NB4 (cell line): ENCODE measurements at regions not wholly inside any gene's neighbourhood (a gene's known extent, or its start where the extent isn't known, plus 50 kb on each side); places are given as distances from the start of the nearest gene placed in this dataset.
A peak's percentile ranks its signal among the peaks of the same experiment; 100 is the strongest.

Experiments used
- DNase-seq: peaks from one replicate; pipeline ENCODE4 v3.0.0; 2010; ENCODE audit warnings: low read depth
- H3K4me3 ChIP-seq: one replicate; pipeline ENCODE4 v1.5.1; 2011; ENCODE audit warnings: mild to moderate bottlenecking, low read depth, low read length, moderate library complexity
- CTCF ChIP-seq: IDR thresholded peaks from one replicate; pipeline ENCODE4 v1.5.1; 2012; ENCODE audit warnings: low read depth, low read length
- MAX ChIP-seq: IDR thresholded peaks from 2 replicates; pipeline ENCODE4 v1.6.1; 2011; ENCODE audit warnings: low read depth, low read length
- MYC ChIP-seq: IDR thresholded peaks from 2 replicates; pipeline ENCODE4 v1.6.1; 2011; ENCODE audit warnings: low read depth, low read length
- POLR2A ChIP-seq: IDR thresholded peaks from 2 replicates; pipeline ENCODE4 v1.6.1; 2011; ENCODE audit warnings: mild to moderate bottlenecking; ENCODE audit not compliant: insufficient read length; ENCODE audit errors: extremely low read depth

GRCh38 chr6:10073341-10073740, 341.5 kb downstream of the TFAP2A start:
- TF ChIP-seq MAX (no peak), POLR2A (no peak), MYC (no peak), CTCF (no peak)
- peak; percentile 75 for DNase-seq
- no peak overlapping the region for H3K4me3 ChIP-seq

DNA sequence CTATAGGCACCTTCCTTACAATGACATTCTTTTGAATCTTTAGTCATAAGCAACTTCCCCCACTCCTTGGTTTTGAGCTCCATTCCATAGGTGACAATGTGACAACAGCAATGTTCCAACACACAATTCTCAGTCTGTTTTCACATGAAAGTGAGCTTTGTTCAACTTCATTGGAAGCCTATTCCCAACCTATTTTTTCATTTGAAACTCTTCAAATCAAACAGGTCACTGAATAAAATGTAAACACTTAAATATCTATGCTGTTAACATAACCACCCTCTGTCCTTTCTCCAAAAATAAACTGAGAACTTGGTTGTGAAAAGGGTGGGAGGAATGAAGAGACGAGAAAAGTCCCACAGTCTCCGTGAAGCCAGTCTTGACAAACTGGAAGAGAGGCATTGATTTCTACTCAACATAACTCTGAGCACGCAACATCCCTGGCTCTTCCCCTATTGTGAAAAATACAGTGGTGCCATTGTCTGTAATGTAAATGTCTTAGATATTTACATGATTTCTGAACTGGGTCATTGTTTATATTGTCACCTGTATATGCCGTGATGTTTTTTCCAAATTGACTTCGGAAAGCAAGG, 343.1 kb downstream of the TFAP2A start:
- TF ChIP-seq CTCF (no peak), MYC (no peak), MAX (no peak), POLR2A (no peak)
- no peak overlapping the region for H3K4me3 ChIP-seq
- no peak for DNase-seq

- TF ChIP-seq POLR2A (no peak), CTCF (no peak), MYC (no peak), MAX (no peak)
- no peak overlapping the region for H3K4me3 ChIP-seq
- no peak for DNase-seq
Observed at GRCh38 chr6:10060004-10060403, 354.9 kb downstream of the TFAP2A start.

DNA sequence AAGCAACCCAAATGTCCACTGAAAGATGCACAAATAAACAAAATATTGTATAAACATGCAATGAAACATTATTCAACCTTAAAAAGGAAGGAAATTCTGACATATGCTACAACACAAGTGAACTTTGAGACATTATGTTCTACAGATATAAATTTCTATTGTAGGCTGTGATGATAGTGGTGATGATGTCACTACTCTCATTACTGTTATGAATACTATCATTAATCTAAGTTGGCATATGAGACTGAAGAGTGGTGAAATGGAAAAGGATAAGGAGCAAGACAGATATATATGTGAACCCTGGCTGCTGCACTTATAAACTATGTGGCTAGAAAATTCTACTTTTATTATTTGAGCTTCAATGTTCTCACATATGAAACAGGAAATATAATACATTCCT, 360.2 kb downstream of the TFAP2A start:
- no peak for TF ChIP-seq MAX
- H3K4me3 ChIP-seq, result no peak overlapping the region
- no peak for DNase-seq

DNA sequence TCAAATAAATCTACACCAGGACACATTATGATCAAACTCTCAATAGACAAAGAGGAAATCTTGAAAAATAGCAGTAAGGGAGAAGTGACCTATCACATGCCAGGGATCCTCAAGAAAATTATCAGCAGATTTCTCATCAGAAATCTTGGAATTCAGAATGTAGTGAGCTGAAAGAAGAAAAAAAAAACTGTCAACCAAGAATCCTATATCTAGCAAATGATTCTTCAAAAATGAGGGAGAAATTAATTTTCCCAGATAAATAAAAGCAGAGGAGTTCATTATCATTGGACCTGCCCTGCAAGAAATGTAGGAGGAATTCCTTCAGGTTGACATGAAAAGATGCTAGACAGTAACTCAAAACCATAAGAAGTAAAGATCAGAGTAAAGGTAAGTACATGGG, 363.6 kb downstream of the TFAP2A start:
- DNase-seq, result no peak
- H3K4me3 ChIP-seq, result no peak overlapping the region
- TF ChIP-seq MAX (no peak), MYC (no peak), POLR2A (no peak), CTCF (no peak)

GRCh38 chr6:10048370-10049297, 366.2 kb downstream of the TFAP2A start:
- no peak overlapping the region for H3K4me3 ChIP-seq
- TF ChIP-seq MAX (no peak), CTCF (no peak), MYC (no peak), POLR2A (no peak)
- DNase-seq, result no peak
